H9 (cell line): ENCODE measurements at regions not wholly inside any gene's neighbourhood (a gene's known extent, or its start where the extent isn't known, plus 50 kb on each side); places are given as distances from the start of the nearest gene placed in this dataset.

Experiments used
- DNase-seq: peaks from one replicate; pipeline ENCODE4 v3.0.0-alpha.2; 2017
- H2AFZ ChIP-seq: one replicate; pipeline ENCODE4 v1.6.1; 2013; ENCODE audit warnings: mild to moderate bottlenecking, low read length, control low read depth, moderate library complexity
- H2AK5ac ChIP-seq: 2 replicates; pipeline ENCODE4 v1.6.1; 2013; ENCODE audit warnings: low read length, control low read depth, mixed read lengths; ENCODE audit not compliant: insufficient read length
- H2BK120ac ChIP-seq: one replicate; pipeline ENCODE4 v1.6.1; 2013; ENCODE audit warnings: low read depth, mild to moderate bottlenecking, low read length, control low read depth, inconsistent platforms; ENCODE audit not compliant: poor library complexity, severe bottlenecking
- H2BK12ac ChIP-seq: 2 replicates; pipeline ENCODE4 v1.6.1; 2013; ENCODE audit warnings: low read length, control low read depth, mixed read lengths, low read depth; ENCODE audit not compliant: insufficient read length
- H2BK15ac ChIP-seq: 2 replicates; pipeline ENCODE4 v1.6.1; 2013; ENCODE audit warnings: low read depth, low read length, control low read depth
- H2BK20ac ChIP-seq: one replicate; pipeline ENCODE4 v1.6.1; 2013; ENCODE audit warnings: low read depth, mild to moderate bottlenecking, low read length, control low read depth, inconsistent platforms; ENCODE audit not compliant: poor library complexity, severe bottlenecking
- H2BK5ac ChIP-seq: 2 replicates; pipeline ENCODE4 v1.6.1; 2013; ENCODE audit warnings: low read length, control low read depth, mixed read lengths; ENCODE audit not compliant: insufficient read length
- H3K14ac ChIP-seq: 2 replicates; pipeline ENCODE4 v1.6.1; 2013; ENCODE audit warnings: low read length, control low read depth; ENCODE audit not compliant: insufficient read depth
- H3K18ac ChIP-seq: 2 replicates; pipeline ENCODE4 v1.6.1; 2013; ENCODE audit warnings: low read depth, mild to moderate bottlenecking, mixed read lengths, low read length, control low read depth; ENCODE audit not compliant: insufficient read length
- H3K23ac ChIP-seq: 2 replicates; pipeline ENCODE4 v1.6.1; 2013; ENCODE audit warnings: low read length, control low read depth, mixed read lengths, low read depth; ENCODE audit not compliant: insufficient read length
- H3K23me2 ChIP-seq: 2 replicates; pipeline ENCODE4 v1.6.1; 2013; ENCODE audit warnings: low read depth, mild to moderate bottlenecking, mixed read lengths, low read length, control low read depth; ENCODE audit not compliant: insufficient read length, poor library complexity, severe bottlenecking
- H3K27ac ChIP-seq: 2 replicates; pipeline ENCODE4 v1.5.1; 2013; ENCODE audit warnings: low read length, control low read depth, mixed read lengths, low read depth; ENCODE audit not compliant: insufficient read length
- H3K27me3 ChIP-seq: 2 replicates; pipeline ENCODE4 v1.6.1; 2013; ENCODE audit warnings: low read length, control low read depth, inconsistent platforms; ENCODE audit not compliant: insufficient read depth
- H3K4ac ChIP-seq: 2 replicates; pipeline ENCODE4 v1.6.1; 2013; ENCODE audit warnings: low read depth, mild to moderate bottlenecking, control low read depth, inconsistent platforms, low read length, moderate library complexity
- H3K4me1 ChIP-seq: 2 replicates; pipeline ENCODE4 v1.6.1; 2013; ENCODE audit warnings: low read length, control low read depth, inconsistent platforms; ENCODE audit not compliant: insufficient read depth
- H3K4me2 ChIP-seq: 2 replicates; pipeline ENCODE4 v1.6.1; 2013; ENCODE audit warnings: low read length, control low read depth, mixed read lengths; ENCODE audit not compliant: insufficient read length, insufficient read depth
- H3K56ac ChIP-seq: 2 replicates; pipeline ENCODE4 v1.6.1; 2013; ENCODE audit warnings: low read depth, mild to moderate bottlenecking, mixed read lengths, low read length, control low read depth; ENCODE audit not compliant: insufficient read length
- H3K79me1 ChIP-seq: 2 replicates; pipeline ENCODE4 v1.6.1; 2013; ENCODE audit warnings: low read depth, mild to moderate bottlenecking, moderate library complexity, low read length, control low read depth, inconsistent platforms; ENCODE audit not compliant: insufficient read depth, poor library complexity, severe bottlenecking
- H3K79me2 ChIP-seq: 2 replicates; pipeline ENCODE4 v1.6.1; 2013; ENCODE audit warnings: low read length, control low read depth, inconsistent platforms; ENCODE audit not compliant: insufficient read depth
- H3K9ac ChIP-seq: 2 replicates; pipeline ENCODE4 v1.6.1; 2013; ENCODE audit warnings: low read length, control low read depth, mixed read lengths; ENCODE audit not compliant: insufficient read length; ENCODE audit errors: extremely low read depth
- H3K9me3 ChIP-seq: one replicate; pipeline ENCODE4 v1.6.1; 2013; ENCODE audit warnings: low read depth, low read length, inconsistent platforms; ENCODE audit not compliant: control insufficient read depth
- H3T11ph ChIP-seq: one replicate; pipeline ENCODE4 v1.6.1; 2013; ENCODE audit warnings: mild to moderate bottlenecking, low read length, control low read depth, inconsistent platforms
- H4K20me1 ChIP-seq: one replicate; pipeline ENCODE4 v1.6.1; 2013; ENCODE audit not compliant: control insufficient read depth, insufficient read length, insufficient read depth
- H4K5ac ChIP-seq: 2 replicates; pipeline ENCODE4 v1.6.1; 2013; ENCODE audit warnings: low read depth, mild to moderate bottlenecking, mixed read lengths, low read length, control low read depth; ENCODE audit not compliant: insufficient read length
- H4K8ac ChIP-seq: replicated peaks from 2 replicates; pipeline ENCODE4 v1.6.1; 2013; ENCODE audit warnings: low read length, control low read depth, mixed read lengths, low read depth; ENCODE audit not compliant: insufficient read length
- H4K91ac ChIP-seq: 2 replicates; pipeline ENCODE4 v1.6.1; 2013; ENCODE audit warnings: low read depth, mild to moderate bottlenecking, moderate library complexity, mixed read lengths, low read length, control low read depth; ENCODE audit not compliant: insufficient read length
- H3K27ac Mint-ChIP-seq, 3 experiments: 2 replicates in 2 of 3; 3 replicates in 1 of 3; pipeline ENCODE4 v1.8.0; 2020 to 2021; ENCODE audit warnings: mixed read lengths in 3 of 3, mild to moderate bottlenecking in 1 of 3, moderate library complexity in 1 of 3
- H3K27me3 Mint-ChIP-seq: 2 replicates; pipeline ENCODE4 v1.8.0; 2021; ENCODE audit warnings: low read depth, mild to moderate bottlenecking, moderate library complexity, mixed read lengths
- H3K36me3 Mint-ChIP-seq, 3 experiments: 2 replicates in 2 of 3; 3 replicates in 1 of 3; pipeline ENCODE4 v1.8.0; 2020 to 2021; ENCODE audit warnings: low read depth in 3 of 3, mixed read lengths in 3 of 3; ENCODE audit not compliant: insufficient read depth in 1 of 3
- H3K4me1 Mint-ChIP-seq, 2 experiments: 2 replicates each; pipeline ENCODE4 v1.8.0; 2020; ENCODE audit warnings: mixed read lengths in 2 of 2
- H3K4me3 Mint-ChIP-seq, 2 experiments: 2 replicates in 1 of 2; 3 replicates in 1 of 2; pipeline ENCODE4 v1.8.0; 2020 to 2021; ENCODE audit warnings: mild to moderate bottlenecking in 2 of 2, mixed read lengths in 2 of 2, moderate library complexity in 1 of 2
- H3K9me3 Mint-ChIP-seq, 2 experiments: 2 replicates in 1 of 2; 3 replicates in 1 of 2; pipeline ENCODE4 v1.8.0; 2020; ENCODE audit warnings: mild to moderate bottlenecking in 2 of 2, mixed read lengths in 2 of 2, moderate library complexity in 1 of 2
- CTCF ChIP-seq: fragments of 200-600 bp; sonication (generic); conservative IDR thresholded peaks from 3 replicates; pipeline ENCODE4 v1.8.0; 2021; ENCODE audit warnings: antibody characterized with exemption, mild to moderate bottlenecking
- WGBS: extraction: QIAGEN DNeasy Blood & Tissue Kit; methylation state at CpG from one replicate; pipeline ENCODE4 v1.1.7; 2013; ENCODE audit warnings: missing lambda C conversion rate, low lambda C conversion rate, mixed read lengths; ENCODE audit not compliant: insufficient read length; ENCODE audit errors: extremely low coverage; 5-methylcytosine and 5-hydroxymethylcytosine counted together

GRCh38 chr3:117393119-117393518, 683.5 kb downstream of the TUSC7 start:
- no CpG with 5 or more reads among the region's 1 CpG for WGBS
- Histone ChIP-seq H2AK5ac (no peak overlapping the region), H3K23me2 (peaks cover under 1% of the 10 kb centered on the region), H4K8ac (no peak overlapping the region), H3K27me3 (no peaks in the 10 kb centered on the region; the same call in 1 of the 2 replicates), H3K4ac (no peak overlapping the region), H3K56ac (no peak overlapping the region), H2BK120ac (no peak overlapping the region), H3K27ac (no peak overlapping the region), H3K14ac (no peak overlapping the region), H3K79me1 (no peaks in the 10 kb centered on the region), H3K23ac (no peak overlapping the region), H2AFZ (no peak overlapping the region), H3K4me2 (no peak overlapping the region), H3K4me1 (peaks cover 9% of the 10 kb centered on the region), H4K20me1 (no peaks in the 10 kb centered on the region), H4K91ac (no peak overlapping the region), H3K9ac (no peak overlapping the region), H3K9me3 (no peaks in the 10 kb centered on the region), H3K18ac (no peak overlapping the region), H2BK20ac (no peak overlapping the region), H2BK12ac (no peak overlapping the region), H4K5ac (no peak overlapping the region), H2BK15ac (no peak overlapping the region), H2BK5ac (no peak overlapping the region), H3K79me2 (no peaks in the 10 kb centered on the region), H3T11ph (no peak overlapping the region)
- Mint-ChIP-seq H3K27me3 (peaks cover 48% of the 10 kb centered on the region), H3K36me3 (no peaks in the 10 kb centered on the region), H3K9me3 (no peaks in the 10 kb centered on the region), H3K4me3 (no peak overlapping the region), H3K4me1 (peaks cover 26 to 33% of the 10 kb centered on the region in 2 experiments), H3K27ac (no peak overlapping the region)
- TF ChIP-seq CTCF = no peak
- DNase-seq = no peak
